ENCODE measurements at regions not wholly inside any gene's neighbourhood (a gene's known extent, or its start where the extent isn't known, plus 50 kb on each side); places are given as distances from the start of the nearest gene placed in this dataset.
A peak's percentile ranks its signal among the peaks of the same experiment; 100 is the strongest.

- no peak for DNase-seq
These were observed 262.3 kb downstream of the TRIB2 start for GRCh38 chr2:12979066-12979465.

DNA sequence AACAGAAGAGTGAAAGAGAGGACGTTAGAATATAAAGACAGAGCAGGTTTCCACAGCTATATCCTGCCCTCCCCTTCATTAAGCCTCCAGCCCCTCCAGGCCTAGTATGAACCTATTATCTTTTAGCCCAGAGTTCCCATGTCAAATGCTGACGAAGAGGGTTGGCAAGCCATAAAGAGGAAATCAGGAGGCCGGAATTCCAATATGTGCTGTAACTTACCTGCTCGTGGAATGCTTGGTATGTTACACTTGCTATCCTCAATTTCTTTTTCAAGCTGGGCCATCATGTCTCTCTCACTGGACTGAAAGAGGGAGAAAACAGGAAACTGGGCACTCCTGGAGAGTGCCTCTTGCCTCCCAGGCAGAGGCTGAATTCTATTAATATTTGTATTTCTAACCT is 264.1 kb downstream of the TRIB2 start:
- DNase-seq, result no peak

GRCh38 chr2:12982149-12982584 is 265.4 kb downstream of the TRIB2 start:
- no peak for DNase-seq

- no peak for DNase-seq
These were observed 270.5 kb downstream of the TRIB2 start for GRCh38 chr2:12987246-12987645.

GRCh38 chr2:12988279-12988678 is 271.5 kb downstream of the TRIB2 start:
- DNase-seq, result no peak

- DNase-seq, result no peak
These were observed 273.8 kb downstream of the TRIB2 start for GRCh38 chr2:12990523-12990922.

DNA sequence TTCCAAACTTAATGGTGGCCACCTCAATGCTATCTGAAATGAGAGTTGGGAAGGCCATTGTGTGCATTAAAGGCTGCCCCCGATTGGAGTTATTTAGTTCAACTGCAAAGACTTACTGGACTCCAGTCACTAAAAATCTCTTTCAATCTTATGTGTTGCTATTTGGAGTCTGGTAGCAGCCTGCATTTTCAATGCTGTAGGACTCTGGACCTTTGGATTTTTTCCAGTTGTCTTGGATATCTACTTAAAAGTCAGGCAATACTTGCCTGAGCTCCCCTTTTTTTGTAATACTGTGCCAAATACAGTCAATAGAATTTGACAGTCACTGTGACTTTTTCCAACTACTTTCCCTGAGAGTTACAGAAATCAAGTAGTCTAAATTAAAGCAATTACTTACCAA is 281.9 kb downstream of the TRIB2 start:
- no peak for DNase-seq

- DNase-seq, result no peak
These were observed 284.1 kb downstream of the TRIB2 start for GRCh38 chr2:13000664-13001363.

- DNase-seq, result no peak
These were observed 284.7 kb downstream of the TRIB2 start for GRCh38 chr2:13001408-13001807.

DNA sequence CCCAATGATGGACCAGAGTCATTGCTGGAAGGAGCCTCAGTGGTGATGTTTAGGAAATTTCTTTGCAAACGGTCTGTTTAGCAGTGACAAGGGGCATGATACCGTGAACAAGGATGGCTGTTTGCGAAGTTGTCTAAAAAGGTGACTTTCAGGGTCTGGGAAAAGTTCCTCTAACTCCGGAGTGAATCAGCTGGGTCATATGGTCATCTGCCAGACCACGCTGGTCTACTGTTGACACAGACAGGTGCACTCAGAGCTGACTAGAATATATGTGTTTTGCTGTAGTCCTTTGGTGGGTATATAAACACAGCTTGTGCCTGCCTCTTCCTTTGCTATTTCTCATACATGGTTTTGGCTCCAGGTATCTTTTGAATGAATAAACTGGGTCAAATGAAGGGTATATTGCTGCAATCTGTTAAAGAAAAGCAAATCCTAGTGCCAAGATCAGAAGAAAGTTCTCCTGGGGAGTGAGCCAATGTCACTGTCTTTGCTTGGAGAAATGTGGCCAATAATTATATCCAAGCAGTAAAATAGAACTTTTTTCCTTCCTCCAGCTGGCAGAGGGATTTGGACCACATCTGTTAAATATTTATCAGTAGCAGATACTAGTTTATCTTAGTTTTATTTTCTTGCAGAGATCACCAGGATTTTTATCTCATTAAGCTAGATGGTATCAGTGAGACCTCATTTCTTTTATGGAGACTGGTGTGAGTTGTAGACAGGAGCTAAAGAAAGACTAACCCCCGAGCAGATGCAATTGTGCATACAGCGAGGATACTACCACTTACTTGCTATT is 286.0 kb downstream of the TRIB2 start:
- no peak for DNase-seq

GRCh38 chr2:13003500-13003899 is 286.8 kb downstream of the TRIB2 start:
- no peak for DNase-seq

- DNase-seq, result no peak
These were observed 288.3 kb downstream of the TRIB2 start for GRCh38 chr2:13005048-13005447.

DNA sequence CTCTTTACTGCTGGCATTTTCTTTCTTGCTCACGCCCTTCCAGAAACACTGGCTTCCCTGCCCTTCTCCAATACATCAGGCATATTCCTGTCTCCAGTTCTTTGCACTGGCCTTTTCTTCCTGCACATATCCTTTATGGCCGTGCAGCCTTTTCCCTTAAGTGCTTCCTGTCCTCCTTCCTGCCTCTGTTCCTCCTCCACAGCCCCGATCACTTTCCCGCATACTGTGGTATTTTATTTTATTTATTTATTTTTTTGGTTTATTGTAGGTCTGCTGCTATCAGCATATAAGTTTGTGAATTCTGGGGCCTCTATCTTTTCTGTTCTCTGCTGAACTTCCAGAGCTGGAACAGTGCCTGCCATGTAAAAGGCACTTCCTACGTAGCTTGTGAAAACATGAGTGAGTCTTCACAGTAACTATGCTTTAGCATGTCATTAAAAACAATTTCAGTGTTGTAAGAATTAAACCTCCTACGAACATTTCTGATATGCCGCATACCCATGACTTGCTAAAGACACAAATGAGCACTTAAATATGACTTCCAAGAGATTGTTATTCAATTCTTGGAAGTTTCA is 289.1 kb downstream of the TRIB2 start:
- DNase-seq, result no peak

GRCh38 chr2:13006426-13006825 is 289.7 kb downstream of the TRIB2 start:
- no peak for DNase-seq

GRCh38 chr2:13006829-13007717 is 290.3 kb downstream of the TRIB2 start:
- peak; percentile 71 for DNase-seq

GRCh38 chr2:13009027-13009642 is 292.4 kb downstream of the TRIB2 start:
- no peak for DNase-seq

DNA sequence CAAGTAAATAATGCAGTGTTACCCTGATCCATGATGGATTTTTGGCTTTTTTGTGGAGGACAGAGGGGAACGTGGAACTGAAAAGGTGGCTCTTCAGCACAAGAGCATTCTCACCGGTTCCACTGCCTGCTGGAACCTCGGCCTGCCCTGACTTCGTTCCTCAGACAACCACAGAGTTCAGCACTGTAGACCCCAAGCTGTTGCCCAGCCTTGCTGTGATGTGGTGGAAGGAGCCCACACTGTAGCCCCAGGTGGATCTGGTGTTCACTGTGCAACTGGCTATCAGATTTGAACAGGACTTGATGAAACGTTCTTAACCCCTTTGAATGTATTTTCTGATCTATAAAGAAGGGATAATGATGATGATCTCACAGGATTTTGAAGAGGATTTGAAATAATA is 293.5 kb downstream of the TRIB2 start:
- no peak for DNase-seq

- DNase-seq, result no peak
These were observed 298.0 kb downstream of the TRIB2 start for GRCh38 chr2:13014783-13015182.

GRCh38 chr2:13015532-13016320 is 299.0 kb downstream of the TRIB2 start:
- DNase-seq, result no peak

GRCh38 chr2:13018490-13018889 is 301.8 kb downstream of the TRIB2 start:
- no peak for DNase-seq

GRCh38 chr2:13019781-13020180 is 303.0 kb downstream of the TRIB2 start:
- DNase-seq, result no peak

DNA sequence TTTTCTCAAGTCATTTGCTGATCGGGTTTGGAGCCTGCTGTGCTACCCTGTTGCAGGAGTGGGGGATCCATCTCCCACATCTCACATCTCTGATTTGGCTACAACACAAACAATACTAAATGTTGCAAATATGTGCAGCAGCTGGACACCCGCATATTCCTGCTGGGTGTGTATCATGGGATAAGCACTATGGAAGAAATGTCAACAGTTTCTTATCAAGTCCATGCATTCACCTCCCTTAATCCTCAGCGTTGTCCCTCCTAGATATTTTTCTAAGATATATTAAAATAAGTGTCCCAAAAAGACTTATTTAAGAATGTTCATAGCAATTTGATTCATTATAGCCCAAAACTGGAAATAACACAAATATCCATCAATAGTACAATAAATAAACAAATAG is 303.7 kb downstream of the TRIB2 start:
- no peak for DNase-seq

All from suppressor macrophage treated with lipopolysaccharide for 4 hours (primary cell).